Esophagus squamous epithelium (tissue), 5 donors: ENCODE measurements at regions not wholly inside any gene's neighbourhood (a gene's known extent, or its start where the extent isn't known, plus 50 kb on each side); places are given as distances from the start of the nearest gene placed in this dataset.

Source experiments
- DNase-seq: peaks from one replicate; lab custom pipeline; 2025; lab: John Stamatoyannopoulos, UW
- H3K27ac ChIP-seq, 4 donors: fragments of 200-600 bp; sonication (generic); one replicate each; pipeline ENCODE4 v1.5.1; 2016 to 2019; ENCODE audit warnings: mild to moderate bottlenecking in 1 of 4
- H3K27me3 ChIP-seq, 4 donors: fragments of 200-600 bp; sonication (generic); 1 replicate in 3 of 4; 2 replicates in 1 of 4; pipeline versions ENCODE4 v1.5.1 to v1.6.0; 2017 to 2021; ENCODE audit warnings: antibody characterized with exemption in 1 of 4
- H3K36me3 ChIP-seq, 3 donors: fragments of 200-600 bp; sonication (generic); one replicate each; pipeline ENCODE4 v1.5.1; 2016 to 2019
- H3K4me1 ChIP-seq, 3 donors: fragments of 200-600 bp; sonication (generic); one replicate each; pipeline ENCODE4 v1.5.1; 2017 to 2019
- H3K4me3 ChIP-seq, 4 donors: fragments of 200-600 bp; sonication (generic); 1 replicate in 3 of 4; 2 replicates in 1 of 4; pipeline ENCODE4 v1.5.1; 2016 to 2019; ENCODE audit warnings: mild to moderate bottlenecking in 2 of 4, moderate library complexity in 1 of 4
- H3K9me3 ChIP-seq, 3 donors: fragments of 200-600 bp; sonication (generic); one replicate each; pipeline ENCODE4 v1.5.1; 2016 to 2019
- CTCF ChIP-seq, 6 experiments: fragments of 450-650 bp in 4 of 6; fragments of 200-600 bp in 2 of 6; sonication (generic) in 2 of 6; IDR thresholded peaks; one replicate each; pipeline ENCODE4 v1.5.1; 2016 to 2019; ENCODE audit warnings: antibody characterized with exemption in 6 of 6, mild to moderate bottlenecking in 4 of 6, moderate library complexity in 4 of 6
- POLR2A ChIP-seq, 4 donors: fragments of 450-650 bp; IDR thresholded peaks; one replicate each; pipeline ENCODE4 v1.6.1; 2017; ENCODE audit warnings: antibody characterized with exemption in 4 of 4, mild to moderate bottlenecking in 4 of 4, moderate library complexity in 3 of 4
- WGBS, 2 donors: methylation state at CpG; one replicate each; pipeline ENCODE4 v1.1.5; 2018; 5-methylcytosine and 5-hydroxymethylcytosine counted together
- intact Hi-C: fragments of 100-400 bp; cut with DNase I; formaldehyde crosslinking; loops from one replicate; pipeline ENCODE4 v1.15.0; 2022
- donor health status: DM: yes; HTN: yes; CAD: no.

GRCh38 chr9:92171822-92172221, 56.6 kb upstream of the SPTLC1 start:
- intact Hi-C loops = no loop called here

GRCh38 chr9:92171281-92171680, 56.1 kb upstream of the SPTLC1 start:
- intact Hi-C loops = no loop called here
- Histone ChIP-seq H3K4me1 (no peaks in the 10 kb centered on the region), H3K27ac (no peak overlapping the region), H3K4me3 (no peak overlapping the region), H3K9me3 (peaks cover 0 to 10% (median 0%) of the 10 kb centered on the region in 3 donors), H3K36me3 (no peaks in the 10 kb centered on the region), H3K27me3 (no peaks in the 10 kb centered on the region)
- 75 to 82% methylated on average over 2 to 3 of the region's 3 CpGs for WGBS, 2 donors
- TF ChIP-seq CTCF (IDR thresholded peaks at IDR 0.05) (no peak), POLR2A (IDR thresholded peaks at IDR 0.05) (no peak)
- no peak for DNase-seq

More at GRCh38 chr9:92171822-92172221, 56.6 kb upstream of the SPTLC1 start:
- Histone ChIP-seq H3K36me3 (no peaks in the 10 kb centered on the region), H3K4me1 (no peaks in the 10 kb centered on the region), H3K27me3 (no peaks in the 10 kb centered on the region), H3K9me3 (peaks cover 0 to 10% (median 0%) of the 10 kb centered on the region in 3 donors), H3K4me3 (no peak overlapping the region), H3K27ac (no peak overlapping the region)
- no peak for TF ChIP-seq CTCF (IDR thresholded peaks at IDR 0.05)
- no peak for TF ChIP-seq POLR2A (IDR thresholded peaks at IDR 0.05)
- DNase-seq = no peak
- 87 to 100% methylated on average over 1 to 4 of the region's 9 CpGs for WGBS, 2 donors

GRCh38 chr9:92170848-92171247, 55.6 kb upstream of the SPTLC1 start:
- no peak overlapping the region for H3K4me3 ChIP-seq
- TF ChIP-seq CTCF (IDR thresholded peaks at IDR 0.05) = no peak
- no peak for TF ChIP-seq POLR2A (IDR thresholded peaks at IDR 0.05)
- no peak for DNase-seq
- H3K36me3 ChIP-seq = no peaks in the 10 kb centered on the region
- 37 to 38% methylated on average over 4 to 9 of the region's 9 CpGs for WGBS, 2 donors
- no peak overlapping the region for H3K27ac ChIP-seq
- peaks cover 0 to 10% (median 0%) of the 10 kb centered on the region in 3 donors for H3K9me3 ChIP-seq
- no peaks in the 10 kb centered on the region for H3K4me1 ChIP-seq
- intact Hi-C loops = no loop called here
- no peaks in the 10 kb centered on the region for H3K27me3 ChIP-seq

- intact Hi-C loops = no loop called here
- DNase-seq = no peak
- no peak overlapping the region for H3K4me3 ChIP-seq
- 54 to 60% methylated on average over 2 of the region's 2 CpGs for WGBS, 2 donors
- no peak for TF ChIP-seq POLR2A (IDR thresholded peaks at IDR 0.05)
- no peak for TF ChIP-seq CTCF (IDR thresholded peaks at IDR 0.05)
- no peaks in the 10 kb centered on the region for H3K36me3 ChIP-seq
- no peaks in the 10 kb centered on the region for H3K27me3 ChIP-seq
- no peaks in the 10 kb centered on the region for H3K9me3 ChIP-seq
- H3K4me1 ChIP-seq = no peaks in the 10 kb centered on the region
- no peak overlapping the region for H3K27ac ChIP-seq
These were observed 50.3 kb upstream of the SPTLC1 start for GRCh38 chr9:92165484-92165883.
